Stimulated activated CD8-positive, alpha-beta memory T cell treated with anti-CD3 and anti-CD28 coated beads, Interleukin-2, amount 100 ng/mL, for 48 hours (primary cell): ENCODE measurements at regions not wholly inside any gene's neighbourhood (a gene's known extent, or its start where the extent isn't known, plus 50 kb on each side); places are given as distances from the start of the nearest gene placed in this dataset.

Experiments
- DNase-seq, 2 donors: peaks; one replicate each; pipeline ENCODE4 v3.0.0-alpha.2; 2020; ENCODE audit warnings: low read depth in 2 of 2

- no peak for DNase-seq
These were observed 649.4 kb downstream of the NPHP4 start for GRCh38 chr1:5342830-5343229.

- DNase-seq = no peak
These were observed 650.1 kb downstream of the NPHP4 start for GRCh38 chr1:5342172-5342571.

GRCh38 chr1:5341471-5341870 is 650.8 kb downstream of the NPHP4 start:
- DNase-seq = no peak

- DNase-seq = no peak
These were observed 651.6 kb downstream of the NPHP4 start for GRCh38 chr1:5340560-5341130.

GRCh38 chr1:5338466-5338865 is 653.8 kb downstream of the NPHP4 start:
- DNase-seq = no peak

GRCh38 chr1:5333291-5333690 is 658.9 kb downstream of the NPHP4 start:
- no peak for DNase-seq

GRCh38 chr1:5331101-5331500 is 661.1 kb downstream of the NPHP4 start:
- no peak for DNase-seq

- no peak for DNase-seq
These were observed 663.0 kb downstream of the NPHP4 start for GRCh38 chr1:5329068-5329739.

GRCh38 chr1:5324883-5325282 is 667.3 kb downstream of the NPHP4 start:
- no peak for DNase-seq

- no peak for DNase-seq
These were observed 663.9 kb downstream of the AJAP1 start for GRCh38 chr1:5318143-5318816.

GRCh38 chr1:5317391-5317790 is 663.0 kb downstream of the AJAP1 start:
- no peak for DNase-seq

GRCh38 chr1:5312862-5313261 is 658.5 kb downstream of the AJAP1 start:
- no peak for DNase-seq

GRCh38 chr1:5312293-5312674 is 657.9 kb downstream of the AJAP1 start:
- no peak for DNase-seq

- DNase-seq = no peak
These were observed 657.4 kb downstream of the AJAP1 start for GRCh38 chr1:5311634-5312292.

- DNase-seq = no peak
These were observed 656.7 kb downstream of the AJAP1 start for GRCh38 chr1:5311147-5311546.

- DNase-seq = no peak
These were observed 653.8 kb downstream of the AJAP1 start for GRCh38 chr1:5308249-5308648.

GRCh38 chr1:5304702-5305101 is 650.3 kb downstream of the AJAP1 start:
- DNase-seq = no peak

- DNase-seq = no peak
These were observed 644.0 kb downstream of the AJAP1 start for GRCh38 chr1:5298376-5298775.

- DNase-seq = no peak
These were observed 643.5 kb downstream of the AJAP1 start for GRCh38 chr1:5297886-5298239.

- no peak for DNase-seq
These were observed 642.9 kb downstream of the AJAP1 start for GRCh38 chr1:5297180-5297885.

GRCh38 chr1:5296557-5297179 is 642.3 kb downstream of the AJAP1 start:
- no peak for DNase-seq

- no peak for DNase-seq
These were observed 641.7 kb downstream of the AJAP1 start for GRCh38 chr1:5296095-5296494.
